ENCODE measurements at regions not wholly inside any gene's neighbourhood (a gene's known extent, or its start where the extent isn't known, plus 50 kb on each side); places are given as distances from the start of the nearest gene placed in this dataset.
"Not testable (repeated sequence)": the region's sequence is repeated elsewhere in the genome, so short reads cannot be mapped to it uniquely, and the experiment has no call there.

DNA sequence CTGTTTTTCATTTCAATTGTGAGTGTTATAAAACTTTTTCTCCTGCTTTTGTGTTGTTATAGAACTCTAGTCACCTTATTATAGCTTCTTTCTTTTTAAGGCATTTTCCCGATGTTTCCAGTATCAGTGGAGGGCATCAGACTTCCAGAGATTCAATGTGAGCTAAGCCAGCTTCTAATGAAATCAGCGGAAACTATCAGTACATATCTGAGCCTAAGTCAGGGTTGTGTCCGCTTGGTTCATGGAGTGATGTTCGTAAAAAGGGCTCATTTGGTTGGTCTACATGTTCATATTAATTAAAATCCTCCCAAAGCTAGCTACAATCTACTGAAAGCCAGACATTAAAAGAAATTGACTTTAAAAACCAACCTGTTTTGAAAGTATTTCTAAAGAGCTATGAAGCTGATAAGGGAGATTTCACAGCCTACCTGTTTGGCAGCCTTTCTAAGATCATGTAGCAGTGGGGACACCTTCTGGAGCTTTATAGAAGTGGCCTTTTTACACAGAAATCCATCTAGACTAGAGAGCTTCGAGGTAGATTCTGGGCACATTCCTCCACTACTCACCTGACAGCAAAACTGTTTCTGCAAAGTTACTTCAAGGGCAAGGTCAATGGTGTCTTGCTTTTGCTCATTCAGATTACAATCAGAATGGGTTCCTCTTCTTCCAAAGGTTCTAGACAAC is 227.1 kb upstream of the NBPF12 start:
- DNase-seq, result peak; percentile 23

DNA sequence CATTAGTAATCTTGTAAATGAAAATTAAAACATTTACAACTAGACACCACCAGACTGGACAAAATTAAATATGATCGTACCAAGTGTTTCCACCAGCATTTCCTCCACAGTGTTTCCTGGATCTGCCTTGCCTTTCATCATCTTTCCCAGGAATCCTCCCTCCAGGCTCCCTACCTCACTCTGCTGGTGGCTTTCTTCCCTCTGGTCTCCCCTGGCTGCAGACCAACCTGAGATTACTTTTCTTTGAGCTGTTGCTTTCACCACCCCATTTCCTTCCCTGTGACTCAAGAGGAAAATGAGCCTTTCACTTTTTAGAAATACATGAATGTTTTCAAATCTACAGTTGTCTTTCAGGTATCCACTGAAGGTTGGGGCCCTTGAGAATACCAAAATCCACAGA is 228.8 kb upstream of the NBPF12 start:
- DNase-seq, result not testable (repeated sequence)

DNA sequence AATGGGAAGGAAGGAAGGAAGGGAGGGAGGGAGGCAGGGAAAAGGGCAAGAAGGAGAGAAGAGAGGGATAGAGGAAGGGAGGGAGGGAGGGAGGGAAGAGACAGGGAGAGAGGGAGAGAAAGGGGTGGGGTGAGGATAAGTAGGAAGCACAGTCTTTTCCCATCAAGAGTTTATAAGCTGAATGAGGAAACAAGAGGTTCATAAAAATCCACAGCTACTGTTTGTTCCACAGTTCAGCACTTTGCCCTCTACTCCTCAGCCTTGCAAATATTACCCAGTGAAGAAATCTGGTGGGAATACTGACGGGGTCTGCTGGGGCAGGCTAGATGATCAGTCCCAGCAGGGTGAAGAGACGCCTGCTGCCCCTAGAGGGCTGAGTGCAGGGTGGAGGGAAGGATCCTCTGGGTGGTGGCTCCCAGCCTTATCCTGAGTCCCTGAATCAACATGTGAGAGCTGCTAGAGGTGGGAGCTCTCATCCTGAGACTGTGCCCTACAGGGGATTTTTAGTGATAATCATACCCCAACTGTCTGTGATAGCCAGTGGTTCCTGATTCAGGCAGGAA is 233.9 kb upstream of the NBPF12 start:
- DNase-seq, result not testable (repeated sequence)

DNA sequence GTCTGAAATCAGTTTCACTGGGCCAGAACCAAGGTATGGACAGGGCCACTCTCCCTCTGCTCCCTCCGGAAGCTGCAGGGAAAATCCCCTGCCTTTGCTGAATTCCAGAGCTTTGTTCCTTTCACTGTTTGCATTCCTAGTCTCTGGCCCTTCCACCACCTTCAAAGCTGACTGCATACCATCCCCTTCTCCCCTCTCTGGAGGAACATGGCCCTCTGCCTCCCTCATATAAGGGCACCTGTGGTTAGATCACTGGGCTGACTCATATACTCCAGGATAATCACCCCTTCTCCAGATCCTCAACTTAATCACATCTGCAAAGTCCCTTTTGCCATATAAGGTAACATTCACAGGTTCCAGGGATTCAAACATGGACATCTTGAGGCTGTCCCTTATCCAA is 236.8 kb upstream of the NBPF12 start:
- not testable (repeated sequence) for DNase-seq

DNA sequence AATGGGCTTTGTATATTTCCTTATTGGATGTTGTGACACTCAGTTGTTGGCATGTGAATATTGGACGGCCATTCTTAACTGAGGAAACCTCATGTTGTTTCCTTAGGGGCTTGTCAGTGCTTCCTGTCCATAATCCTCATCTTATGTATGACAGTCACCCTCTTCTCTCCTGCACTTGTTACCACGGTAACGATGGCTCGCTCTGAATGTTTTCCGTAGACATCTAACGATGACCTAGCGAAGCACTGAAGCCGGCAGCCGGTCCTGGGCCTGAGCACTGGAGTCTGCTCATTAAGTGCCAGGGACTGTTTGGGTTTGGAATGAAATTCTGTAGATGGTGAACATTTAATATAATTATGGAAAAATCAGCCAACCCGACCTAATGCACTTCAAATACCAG is 242.7 kb upstream of the NBPF12 start:
- not testable (repeated sequence) for DNase-seq

DNA sequence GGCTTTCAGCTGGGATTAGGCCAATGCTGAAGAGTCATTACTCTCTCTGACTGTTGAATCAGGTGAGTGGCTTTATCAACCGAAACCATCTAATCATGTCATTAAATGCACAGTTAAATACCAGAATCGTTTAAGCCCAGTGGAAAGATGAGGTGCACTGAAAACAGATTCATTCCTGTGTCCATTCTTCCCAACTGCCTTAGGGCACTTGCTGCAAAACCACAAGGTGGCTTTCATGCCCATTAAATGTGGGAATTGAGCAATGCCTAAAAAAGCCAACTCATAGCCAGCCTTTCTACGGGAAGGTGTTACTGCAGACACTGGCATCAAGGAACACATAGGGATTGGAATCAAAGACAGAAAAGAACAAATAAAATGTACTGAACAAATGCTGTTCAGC is 246.3 kb upstream of the NBPF12 start:
- DNase-seq, result not testable (repeated sequence)

DNA sequence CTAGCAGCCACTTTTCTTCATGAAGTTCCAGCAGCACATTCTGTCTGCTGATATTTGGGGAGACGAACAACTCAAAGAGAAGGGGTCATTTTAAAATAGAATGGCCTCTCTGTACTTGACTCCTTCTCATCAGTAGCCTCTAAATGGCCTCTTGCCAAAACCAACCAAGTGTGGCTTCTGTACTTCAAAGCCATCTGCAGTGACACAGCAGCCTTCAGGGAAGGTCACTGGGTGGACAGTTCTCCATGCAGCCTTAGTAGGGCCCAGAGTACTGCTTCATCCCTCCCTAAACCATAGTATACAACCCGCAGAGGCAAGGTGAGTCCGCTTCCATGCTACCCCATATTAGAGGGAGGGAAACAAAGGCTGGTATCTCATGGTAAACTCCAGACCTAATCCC is 249.2 kb upstream of the NBPF12 start:
- DNase-seq, result not testable (repeated sequence)

DNA sequence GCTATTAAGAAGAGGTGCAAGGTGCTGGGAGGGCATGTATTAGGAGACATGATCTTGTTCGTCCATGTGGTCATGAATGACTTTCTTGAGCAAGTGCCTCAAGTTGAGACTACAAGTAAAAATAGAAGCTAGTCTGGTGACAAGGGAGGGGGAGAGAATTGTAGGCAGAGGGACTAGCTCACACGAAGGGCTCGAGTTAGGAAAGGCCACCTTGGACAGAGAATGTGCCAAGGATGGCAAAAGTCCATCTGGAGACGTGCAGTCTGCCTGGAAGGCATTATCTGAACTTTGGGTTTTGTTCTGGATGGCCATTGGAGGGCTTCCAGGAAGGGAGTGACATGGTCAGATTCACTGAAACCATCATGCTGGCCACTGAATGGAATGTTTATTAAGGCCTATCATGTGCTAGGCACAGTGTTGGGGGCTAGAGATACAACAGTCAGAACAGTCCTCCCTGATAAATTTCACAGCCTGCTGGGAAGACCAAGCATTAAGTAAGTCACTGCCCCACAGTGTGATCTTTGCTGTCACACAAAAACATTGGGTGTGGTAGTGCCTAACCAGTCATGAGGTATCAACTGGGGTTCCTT is 251.3 kb upstream of the NBPF12 start:
- DNase-seq, result not testable (repeated sequence)

DNA sequence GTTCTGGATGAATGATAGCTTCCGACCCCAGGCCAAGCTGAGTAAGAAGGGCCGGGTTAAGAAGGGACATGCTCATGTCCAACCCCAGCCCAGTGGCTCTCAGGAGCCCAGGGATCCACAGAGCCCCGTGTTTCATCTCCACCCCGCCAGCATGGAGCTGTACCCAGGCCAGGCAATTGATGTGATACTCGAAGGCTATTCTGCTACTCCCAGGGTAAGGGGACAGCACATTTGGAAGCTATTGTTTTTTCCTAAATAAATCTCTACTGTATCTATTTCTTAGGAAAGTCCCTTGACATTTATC is 255.0 kb upstream of the NBPF12 start:
- DNase-seq, result not testable (repeated sequence)

DNA sequence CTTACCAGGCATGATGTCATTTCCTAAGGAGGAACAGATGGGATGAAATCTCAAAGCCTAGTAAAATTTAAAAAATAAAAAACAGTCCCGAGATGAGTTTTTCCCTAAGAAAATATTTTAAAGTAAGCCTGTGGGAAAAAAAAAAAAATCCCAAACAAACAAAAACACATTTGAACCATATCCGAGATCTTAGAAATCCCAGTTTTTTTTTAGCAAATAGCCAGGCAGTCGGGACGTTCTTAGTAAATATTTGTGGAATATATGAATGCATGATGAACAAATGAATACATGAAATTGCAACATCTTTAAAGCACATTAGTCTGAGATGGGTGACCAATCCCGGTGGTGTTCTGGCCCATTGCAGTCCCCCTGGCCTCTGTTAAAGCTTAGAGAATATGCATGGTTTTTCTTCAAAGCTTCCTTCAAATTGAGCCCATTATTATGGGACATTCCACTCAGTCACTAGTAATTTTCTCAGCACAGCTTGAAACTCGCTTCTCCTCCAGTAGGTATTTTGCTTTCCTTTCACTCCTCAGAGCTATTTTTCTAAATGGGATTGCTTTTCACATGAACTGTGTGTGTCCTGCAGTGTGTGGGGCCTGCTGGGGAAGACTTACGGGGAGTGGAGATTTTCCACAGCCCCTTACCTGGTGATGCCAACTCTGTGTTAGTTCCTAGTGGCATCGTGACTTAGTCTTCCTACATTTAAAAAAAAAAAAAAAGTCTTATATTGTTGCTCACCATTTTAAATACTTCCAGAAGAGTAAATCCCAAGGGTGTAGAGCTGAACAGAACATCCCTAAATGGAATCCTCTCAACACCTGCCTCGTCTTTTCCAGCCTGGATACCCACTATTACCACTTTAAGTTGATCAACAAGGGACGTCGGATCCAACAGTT is 255.6 kb upstream of the NBPF12 start:
- DNase-seq, result not testable (repeated sequence)

DNA sequence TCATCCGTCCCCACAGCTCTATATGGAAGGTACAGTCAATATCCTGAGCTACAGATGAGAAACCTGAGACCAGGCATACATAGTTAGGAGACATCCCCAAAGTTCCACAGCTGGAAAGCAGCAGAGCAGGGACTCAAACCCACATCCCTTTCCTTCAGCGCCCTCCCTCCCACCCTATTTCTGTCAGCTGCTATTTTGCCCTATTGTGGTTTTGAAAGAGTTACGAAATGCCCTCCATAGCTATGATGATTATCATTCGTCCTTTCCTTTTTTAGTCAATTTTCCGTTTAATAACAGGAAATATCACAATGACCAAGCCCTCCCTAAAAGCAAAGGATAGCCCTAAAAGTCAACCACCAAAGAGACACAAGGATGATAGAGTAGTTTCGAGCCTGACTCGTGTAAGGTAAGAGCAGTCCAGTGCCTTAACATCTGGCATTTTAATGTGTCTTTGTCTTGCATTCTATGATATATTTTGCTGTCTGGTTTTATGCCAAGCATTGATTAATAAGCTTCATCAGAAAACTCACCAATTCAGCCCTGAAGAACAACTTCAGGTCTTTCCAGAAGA is 264.3 kb upstream of the NBPF12 start:
- DNase-seq, result not testable (repeated sequence)

DNA sequence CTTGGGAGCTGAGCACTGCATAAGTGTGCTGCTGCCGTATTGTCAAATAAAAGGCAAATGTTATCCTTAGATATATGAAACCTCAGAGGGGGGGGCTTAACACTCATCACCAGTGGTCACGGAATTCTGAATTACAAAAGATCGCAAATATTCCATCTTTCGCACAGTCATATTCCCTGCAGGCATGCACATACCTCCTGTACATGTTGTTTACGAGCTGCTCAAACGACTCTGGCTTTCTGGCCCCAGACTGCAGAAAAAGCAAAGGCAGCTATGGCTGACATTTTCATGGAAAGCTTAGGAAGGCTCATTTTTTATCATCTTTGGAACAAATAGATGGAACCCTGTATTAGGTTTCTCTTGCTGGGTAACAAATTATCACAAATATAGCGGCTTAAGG is 265.5 kb upstream of the NBPF12 start:
- not testable (repeated sequence) for DNase-seq

DNA sequence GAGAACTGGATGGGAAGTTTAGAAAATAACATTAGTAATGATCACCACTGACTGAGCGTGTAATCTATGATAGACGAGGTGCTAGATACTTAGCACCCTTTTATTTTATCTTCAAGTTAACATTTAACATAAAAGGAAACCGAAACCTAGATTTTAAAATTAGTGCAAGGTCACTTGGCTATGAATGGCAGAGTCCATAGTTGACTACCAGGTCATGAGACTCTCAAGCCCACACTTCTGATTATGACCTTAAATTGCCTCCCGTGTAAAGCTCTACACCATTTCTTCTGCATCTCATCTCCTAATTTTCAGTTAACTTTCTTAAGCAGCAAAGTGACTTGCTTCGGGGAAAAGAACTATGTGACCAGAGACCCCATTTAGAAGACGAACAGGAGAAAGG is 266.5 kb upstream of the NBPF12 start:
- DNase-seq, result not testable (repeated sequence)

DNA sequence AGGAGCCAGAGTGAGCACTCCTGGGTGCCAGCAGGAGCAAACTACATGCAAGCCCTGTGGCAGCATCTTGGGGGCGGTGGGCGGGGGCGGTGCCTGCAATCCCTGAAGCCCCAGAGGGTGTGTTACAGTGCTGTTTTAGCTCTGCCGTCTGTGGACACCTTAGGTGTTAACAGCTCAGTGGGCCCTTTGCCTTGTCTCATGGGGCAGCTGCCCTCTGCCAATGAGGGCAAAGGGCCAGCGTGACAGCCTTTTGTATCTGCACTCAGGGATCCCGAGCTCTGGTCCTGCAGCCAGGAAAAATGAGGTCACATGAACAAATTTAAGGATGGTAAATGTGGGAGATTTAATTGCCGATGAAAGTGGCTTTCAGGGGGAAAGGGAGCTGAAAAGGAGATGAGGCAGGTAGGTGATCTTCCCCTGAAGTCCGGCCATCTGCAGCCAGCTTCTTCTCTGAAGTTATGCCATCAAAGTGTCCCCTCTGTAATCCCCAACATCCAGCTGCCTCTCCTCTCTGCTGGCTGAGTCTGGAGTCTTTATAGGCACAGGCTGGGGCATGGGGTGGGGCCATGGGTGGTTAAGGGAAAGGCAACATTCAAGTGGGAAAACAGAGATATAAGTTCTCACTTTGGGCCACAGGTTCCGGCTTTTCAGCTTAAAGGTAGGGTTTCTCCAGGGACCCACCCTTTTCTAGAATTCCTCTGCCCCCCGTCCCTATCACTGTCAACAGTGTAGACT is 267.1 kb upstream of the NBPF12 start:
- DNase-seq, result not testable (repeated sequence)

DNA sequence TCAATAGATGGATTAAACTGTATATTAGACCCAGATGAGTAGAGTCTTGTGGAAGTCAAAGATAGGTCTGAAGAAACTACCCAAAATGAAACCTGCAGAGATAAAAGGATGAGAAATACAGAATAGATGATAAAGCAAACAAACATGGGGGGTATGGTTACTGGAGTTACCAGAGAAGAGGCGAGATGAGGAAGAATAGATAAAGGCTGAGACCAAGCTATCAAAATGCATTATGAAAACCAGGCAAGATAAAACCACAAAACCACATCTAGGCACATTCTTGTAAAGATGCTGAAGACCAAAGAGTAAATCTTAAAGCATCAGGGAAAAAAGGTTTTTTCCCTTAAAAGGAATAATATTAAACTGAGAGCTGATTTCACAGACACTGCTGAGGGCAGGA is 271.8 kb upstream of the NBPF12 start:
- DNase-seq, result not testable (repeated sequence)

DNA sequence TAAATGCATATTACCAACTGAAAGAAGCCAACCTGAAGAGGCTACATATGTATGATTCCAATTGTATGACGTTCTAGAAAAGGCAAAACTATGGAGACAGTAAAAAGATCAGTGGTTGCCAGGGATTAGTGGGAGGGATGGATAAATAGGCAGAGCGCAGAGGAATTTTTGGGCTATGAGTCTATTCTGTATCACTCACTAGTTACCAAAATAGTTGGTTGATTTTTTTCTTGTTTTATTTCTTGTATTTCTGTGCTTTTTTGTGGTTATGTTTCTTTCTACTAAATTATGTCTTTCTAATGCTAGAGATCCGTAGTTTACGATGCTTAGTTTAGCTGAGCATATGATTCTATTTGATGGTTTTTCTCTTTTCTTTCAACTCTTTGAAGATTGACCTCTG is 277.9 kb upstream of the NBPF12 start:
- DNase-seq, result not testable (repeated sequence)

DNA sequence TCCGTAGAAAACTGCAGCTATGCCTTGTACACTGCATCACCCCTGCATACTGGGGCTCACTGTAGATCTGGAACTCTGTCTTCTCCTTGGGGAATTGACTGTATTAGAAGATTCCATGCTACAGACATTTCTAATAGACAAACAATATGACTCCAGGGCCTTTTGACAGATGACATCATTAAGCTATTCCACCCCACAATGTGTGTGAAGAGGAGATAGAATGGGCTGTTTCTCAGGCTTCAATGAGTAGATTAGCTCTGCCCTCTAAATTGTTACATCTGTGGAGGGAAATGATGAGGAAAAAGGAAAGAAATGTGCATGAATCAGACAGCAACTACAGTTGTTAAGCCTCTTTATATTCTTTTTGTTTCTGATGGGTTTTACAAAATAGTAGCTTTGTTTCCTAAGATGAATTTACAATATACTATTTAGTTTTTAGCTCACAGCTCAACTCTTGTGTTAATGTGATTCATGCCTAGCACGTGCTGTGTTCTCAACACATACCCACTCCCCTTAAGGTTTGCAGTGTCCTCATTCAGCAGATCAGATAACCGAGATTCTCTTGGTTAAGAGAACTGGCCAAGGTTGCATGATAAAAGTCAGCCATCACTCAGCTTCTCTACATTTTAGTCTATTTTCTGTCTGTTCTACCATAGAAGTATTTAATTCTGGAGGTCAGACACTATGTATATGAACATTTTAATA is 281.6 kb upstream of the NBPF12 start:
- DNase-seq, result not testable (repeated sequence)

DNA sequence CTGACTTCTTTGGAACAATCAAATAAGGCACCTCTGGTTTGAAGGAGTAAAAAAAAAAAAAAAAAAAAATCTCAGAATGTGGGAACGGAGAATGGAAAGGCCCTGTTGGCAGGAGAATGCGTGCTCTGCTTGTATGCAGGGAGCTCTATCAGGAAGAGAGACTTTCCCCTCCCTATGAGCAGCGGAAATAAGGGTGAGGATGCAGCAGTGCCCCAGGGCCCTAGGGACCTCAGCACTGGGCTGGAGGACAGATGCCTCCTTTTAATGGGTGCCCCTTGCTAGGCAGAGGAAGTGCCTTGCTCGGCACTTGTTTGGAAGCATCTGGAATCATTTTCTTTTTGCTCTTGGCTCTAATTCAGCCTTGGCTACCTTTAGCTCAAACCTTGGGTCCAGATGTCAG is 283.4 kb upstream of the NBPF12 start:
- not testable (repeated sequence) for DNase-seq

DNA sequence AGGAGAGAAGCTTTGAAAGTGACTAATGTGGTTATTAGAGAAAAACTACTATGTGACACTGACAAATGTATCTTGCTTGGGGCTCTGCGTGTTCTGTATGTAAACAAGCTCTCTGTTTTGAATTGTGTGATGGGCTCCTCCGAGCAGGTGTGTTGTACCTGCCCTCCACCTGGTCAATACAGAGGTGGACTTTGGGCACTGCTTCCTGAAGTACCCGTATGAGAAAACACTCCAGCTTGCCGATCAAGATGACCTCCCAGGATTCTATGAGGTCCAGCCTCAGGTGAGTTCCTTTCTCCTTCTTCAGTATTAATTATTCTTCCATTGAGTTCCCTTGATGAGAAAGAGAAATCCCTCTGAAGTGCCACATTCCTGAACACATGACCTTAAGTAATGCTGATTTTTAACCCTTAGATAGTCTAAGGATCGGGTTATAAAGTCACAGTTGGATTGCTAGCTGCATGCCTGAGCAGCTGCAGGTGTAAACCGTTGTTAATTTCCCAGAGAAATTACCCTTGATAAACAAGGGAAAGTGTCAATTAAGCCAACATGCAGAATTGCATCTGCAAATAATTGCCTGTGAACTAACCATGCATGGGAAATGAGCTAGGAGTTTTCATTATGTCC is 292.0 kb upstream of the NBPF12 start:
- not testable (repeated sequence) for DNase-seq

DNA sequence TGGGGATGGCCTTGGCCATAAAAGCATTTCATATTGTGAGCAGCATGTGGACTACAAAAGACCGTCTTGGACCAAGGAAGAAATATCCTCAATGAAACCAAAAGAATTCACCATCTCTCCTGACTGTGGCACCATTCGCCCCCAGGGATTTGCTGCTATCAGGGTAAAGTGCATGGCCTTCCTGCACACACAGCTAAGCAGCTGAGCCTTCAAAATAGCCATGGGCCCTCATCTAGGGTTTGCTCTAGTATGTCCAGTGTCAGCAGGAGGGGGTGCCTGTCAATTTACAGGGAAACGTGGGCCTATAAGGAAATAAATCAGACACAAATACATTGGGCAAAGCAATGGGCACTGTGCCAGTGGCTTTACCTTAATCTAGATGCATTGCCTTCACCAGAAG is 296.6 kb upstream of the NBPF12 start:
- not testable (repeated sequence) for DNase-seq

DNA sequence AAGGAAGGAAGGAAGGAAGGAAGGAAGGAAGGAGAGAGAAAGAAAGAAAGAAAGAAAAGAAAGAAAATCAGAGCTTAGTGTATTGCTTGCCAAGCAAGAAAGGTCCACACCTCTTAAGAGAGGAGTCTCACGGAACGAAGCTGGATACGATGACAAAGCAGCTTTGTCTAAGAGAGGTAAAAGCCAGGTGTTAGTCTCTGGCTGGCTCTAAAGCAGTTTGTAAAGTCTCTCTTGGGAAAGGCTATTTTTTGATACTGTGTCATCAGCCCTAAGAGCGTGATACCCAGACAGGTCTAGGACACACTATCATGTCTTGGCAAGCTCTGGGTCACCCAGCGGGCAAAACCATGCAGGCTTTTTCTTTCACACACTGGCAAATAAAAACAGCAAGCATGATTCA is 297.5 kb upstream of the NBPF12 start:
- not testable (repeated sequence) for DNase-seq
